Upper lobe of left lung (tissue), 4 donors: ENCODE measurements at regions not wholly inside any gene's neighbourhood (a gene's known extent, or its start where the extent isn't known, plus 50 kb on each side); places are given as distances from the start of the nearest gene placed in this dataset.

Source experiments
- CTCF ChIP-seq, 6 experiments: fragments of 450-650 bp in 4 of 6; fragments of 200-600 bp in 2 of 6; sonication (generic) in 2 of 6; IDR thresholded peaks; one replicate each; pipeline ENCODE4 v1.5.1; 2016 to 2019; ENCODE audit warnings: antibody characterized with exemption in 6 of 6
- EP300 ChIP-seq, 4 donors: sonication (generic); formaldehyde crosslinking; IDR thresholded peaks; one replicate each; pipeline ENCODE4 v1.5.1; 2017; ENCODE audit warnings: antibody characterized with exemption in 4 of 4, control low read depth in 2 of 4
- POLR2A ChIP-seq, 4 donors: fragments of 450-650 bp; IDR thresholded peaks; one replicate each; pipeline ENCODE4 v1.5.1; 2016 to 2017; ENCODE audit warnings: antibody characterized with exemption in 4 of 4, mild to moderate bottlenecking in 2 of 4
- POLR2AphosphoS5 ChIP-seq, 2 donors: sonication (generic); formaldehyde crosslinking; IDR thresholded peaks; one replicate each; pipeline ENCODE4 v1.5.1; 2017; ENCODE audit warnings: antibody characterized with exemption in 2 of 2

- TF ChIP-seq CTCF (IDR thresholded peaks at IDR 0.05) (no peak), POLR2A (IDR thresholded peaks at IDR 0.05) (no peak), POLR2AphosphoS5 (IDR thresholded peaks at IDR 0.05) (no peak), EP300 (IDR thresholded peaks at IDR 0.05) (no peak)
Measured at GRCh38 chr11:71075116-71075720, 177.2 kb downstream of the SHANK2 start.
